GM18498 (cell line): ENCODE measurements at regions not wholly inside any gene's neighbourhood (a gene's known extent, or its start where the extent isn't known, plus 50 kb on each side); places are given as distances from the start of the nearest gene placed in this dataset.
"Not testable (repeated sequence)": the region's sequence is repeated elsewhere in the genome, so short reads cannot be mapped to it uniquely, and the experiment has no call there.

Experiments
- ATAC-seq: cut with Tn5 transposase; IDR thresholded peaks from one replicate; pipeline ENCODE4 v1.9.1; 2021; ENCODE audit warnings: mild to moderate bottlenecking, moderate library complexity; ENCODE audit not compliant: unreplicated experiment

- no peak for ATAC-seq
Observed at GRCh38 chr21:26331205-26331980, 160.8 kb upstream of the APP start.

GRCh38 chr21:26320596-26320995 is 150.0 kb upstream of the APP start:
- no peak for ATAC-seq

- no peak for ATAC-seq
Observed at GRCh38 chr21:26307640-26308039, 137.1 kb upstream of the APP start.

- ATAC-seq: no peak
Observed at GRCh38 chr21:26297851-26298250, 127.3 kb upstream of the APP start.

GRCh38 chr21:26293141-26293946 is 122.8 kb upstream of the APP start:
- ATAC-seq: no peak

- no peak for ATAC-seq
Observed at GRCh38 chr21:26288026-26288425, 117.5 kb upstream of the APP start.

GRCh38 chr21:26284531-26284930 is 114.0 kb upstream of the APP start:
- ATAC-seq: no peak

GRCh38 chr21:26282058-26282457 is 111.5 kb upstream of the APP start:
- ATAC-seq: no peak

GRCh38 chr21:26281506-26281905 is 110.9 kb upstream of the APP start:
- no peak for ATAC-seq

- ATAC-seq: no peak
Observed at GRCh38 chr21:26280775-26281174, 110.2 kb upstream of the APP start.

- no peak for ATAC-seq
Observed at GRCh38 chr21:26280148-26280547, 109.6 kb upstream of the APP start.

GRCh38 chr21:26275801-26276200 is 105.2 kb upstream of the APP start:
- no peak for ATAC-seq

GRCh38 chr21:26273686-26274313 is 103.2 kb upstream of the APP start:
- no peak for ATAC-seq

GRCh38 chr21:26267389-26267788 is 96.8 kb upstream of the APP start:
- no peak for ATAC-seq

- no peak for ATAC-seq
Observed at GRCh38 chr21:26246073-26246472, 75.5 kb upstream of the APP start.

GRCh38 chr21:26245428-26245827 is 74.9 kb upstream of the APP start:
- ATAC-seq: no peak

GRCh38 chr21:26238646-26239045 is 68.1 kb upstream of the APP start:
- no peak for ATAC-seq

GRCh38 chr21:26236281-26236680 is 65.7 kb upstream of the APP start:
- no peak for ATAC-seq

- ATAC-seq: not testable (repeated sequence)
Observed at GRCh38 chr21:26233297-26233696, 62.7 kb upstream of the APP start.

GRCh38 chr21:26232491-26232890 is 61.9 kb upstream of the APP start:
- not testable (repeated sequence) for ATAC-seq

- no peak for ATAC-seq
Observed at GRCh38 chr21:26227130-26227529, 56.6 kb upstream of the APP start.

GRCh38 chr21:26226724-26227123 is 56.2 kb upstream of the APP start:
- ATAC-seq: no peak
